SK-N-SH treated with all-trans-retinoic acid at 6 μM for 48 hours (cell line): ENCODE measurements at regions not wholly inside any gene's neighbourhood (a gene's known extent, or its start where the extent isn't known, plus 50 kb on each side); places are given as distances from the start of the nearest gene placed in this dataset.
"Not testable (repeated sequence)": the region's sequence is repeated elsewhere in the genome, so short reads cannot be mapped to it uniquely, and the experiment has no call there.

Experiments used
- ATAC-seq: fragments of 200-7000 bp; cut with Tn5 transposase; 3 replicates; pipeline ENCODE4 v1.9.1; 2020; ENCODE audit warnings: mild to moderate bottlenecking, moderate library complexity
- ARNTL ChIP-seq: fragments of 450-650 bp; formaldehyde crosslinking; IDR thresholded peaks from 2 replicates; pipeline ENCODE4 v1.5.0; 2020; ENCODE audit warnings: low read depth, mild to moderate bottlenecking, moderate library complexity, borderline replicate concordance
- BACH2 ChIP-seq: fragments of 250-450 bp; sonication (Bioruptor Pico); IDR thresholded peaks from 2 replicates; pipeline ENCODE4 v1.9.0; 2021; ENCODE audit warnings: mild to moderate bottlenecking, borderline replicate concordance
- CSDC2 ChIP-seq: fragments of 250-450 bp; sonication (Bioruptor Pico); IDR thresholded peaks from 2 replicates; pipeline ENCODE4 v1.5.0; 2020; ENCODE audit warnings: mild to moderate bottlenecking, moderate library complexity
- GLIS3 ChIP-seq: fragments of 250-450 bp; sonication (Bioruptor Pico); IDR thresholded peaks from 2 replicates; pipeline ENCODE4 v1.5.0; 2020; ENCODE audit warnings: mild to moderate bottlenecking, moderate library complexity
- ISL1 ChIP-seq: fragments of 250-450 bp; sonication (Bioruptor Pico); IDR thresholded peaks from 2 replicates; pipeline ENCODE4 v2.1.2; 2022; ENCODE audit warnings: mild to moderate bottlenecking, moderate library complexity
- OSR1 ChIP-seq: fragments of 250-450 bp; sonication (Bioruptor Pico); IDR thresholded peaks from 2 replicates; pipeline ENCODE4 v1.8.0; 2022; ENCODE audit warnings: moderate library complexity, mild to moderate bottlenecking, inconsistent platforms
- PPARA ChIP-seq: fragments of 250-450 bp; sonication (Bioruptor Pico); IDR thresholded peaks from 2 replicates; pipeline ENCODE4 v1.5.0; 2020; ENCODE audit warnings: mild to moderate bottlenecking, borderline replicate concordance
- RARB ChIP-seq: fragments of 250-450 bp; sonication (Bioruptor Pico); IDR thresholded peaks from 2 replicates; pipeline ENCODE4 v1.8.0; 2021; ENCODE audit warnings: mild to moderate bottlenecking, moderate library complexity
- SNAI2 ChIP-seq: fragments of 250-450 bp; sonication (Bioruptor Pico); IDR thresholded peaks from 2 replicates; pipeline ENCODE4 v1.5.0; 2020; ENCODE audit warnings: mild to moderate bottlenecking, moderate library complexity
- TCF4 ChIP-seq: fragments of 250-450 bp; sonication (Bioruptor Pico); IDR thresholded peaks from 2 replicates; pipeline ENCODE4 v1.8.0; 2021; ENCODE audit warnings: mild to moderate bottlenecking, moderate library complexity, borderline replicate concordance
- TOX ChIP-seq: fragments of 250-450 bp; sonication (Bioruptor Pico); IDR thresholded peaks from 2 replicates; pipeline ENCODE4 v1.8.0; 2021; ENCODE audit warnings: mild to moderate bottlenecking, moderate library complexity, borderline replicate concordance
- ZC3H10 ChIP-seq: fragments of 250-450 bp; sonication (Bioruptor Pico); IDR thresholded peaks from 2 replicates; pipeline ENCODE4 v1.5.1; 2021; ENCODE audit warnings: mild to moderate bottlenecking, moderate library complexity
- ZFP3 ChIP-seq: fragments of 250-450 bp; sonication (Bioruptor Pico); IDR thresholded peaks from 2 replicates; pipeline ENCODE4 v1.5.0; 2020; ENCODE audit warnings: mild to moderate bottlenecking, moderate library complexity
- ZFP30 ChIP-seq: fragments of 450-650 bp; formaldehyde crosslinking; IDR thresholded peaks from 2 replicates; pipeline ENCODE4 v1.5.0; 2022; ENCODE audit warnings: mild to moderate bottlenecking, moderate library complexity
- ZNF565 ChIP-seq: fragments of 450-650 bp; formaldehyde crosslinking; conservative IDR thresholded peaks from 2 replicates; pipeline ENCODE4 v1.5.0; 2020; ENCODE audit warnings: low read depth, mild to moderate bottlenecking, moderate library complexity
- ZNF70 ChIP-seq: fragments of 450-650 bp; formaldehyde crosslinking; IDR thresholded peaks from 2 replicates; pipeline ENCODE4 v1.5.0; 2020; ENCODE audit warnings: mild to moderate bottlenecking, moderate library complexity
- ZNF8 ChIP-seq: fragments of 450-650 bp; formaldehyde crosslinking; IDR thresholded peaks from 2 replicates; pipeline ENCODE4 v1.5.0; 2020; ENCODE audit warnings: mild to moderate bottlenecking, moderate library complexity
- TF ChIP-seq, protein P1 (sequence below): fragments of 250-450 bp; sonication (Bioruptor Pico); IDR thresholded peaks from 2 replicates; pipeline ENCODE4 v1.8.0; 2020; ENCODE audit warnings: mild to moderate bottlenecking, moderate library complexity, borderline replicate concordance
- TF ChIP-seq, protein P2 (sequence below): fragments of 250-450 bp; sonication (Bioruptor Pico); IDR thresholded peaks from 2 replicates; pipeline ENCODE4 v1.8.0; 2021; ENCODE audit warnings: low read depth, mild to moderate bottlenecking, moderate library complexity, borderline replicate concordance
- TF ChIP-seq, protein P3 (sequence below): fragments of 250-450 bp; sonication (Bioruptor Pico); IDR thresholded peaks from 2 replicates; pipeline ENCODE4 v1.5.1; 2021; ENCODE audit warnings: mild to moderate bottlenecking, moderate library complexity
- TF ChIP-seq, protein P4 (sequence below): fragments of 250-450 bp; sonication (Bioruptor Pico); IDR thresholded peaks from 2 replicates; pipeline ENCODE4 v1.5.0; 2020; ENCODE audit warnings: mild to moderate bottlenecking, moderate library complexity
- TF ChIP-seq, protein P5 (sequence below): fragments of 250-450 bp; sonication (Bioruptor Pico); IDR thresholded peaks from 2 replicates; pipeline ENCODE4 v1.5.1; 2020; ENCODE audit warnings: low read depth, mild to moderate bottlenecking, moderate library complexity

- ATAC-seq = no peak
- no peak for TF ChIP-seq TOX
- TF ChIP-seq, protein P1, sequence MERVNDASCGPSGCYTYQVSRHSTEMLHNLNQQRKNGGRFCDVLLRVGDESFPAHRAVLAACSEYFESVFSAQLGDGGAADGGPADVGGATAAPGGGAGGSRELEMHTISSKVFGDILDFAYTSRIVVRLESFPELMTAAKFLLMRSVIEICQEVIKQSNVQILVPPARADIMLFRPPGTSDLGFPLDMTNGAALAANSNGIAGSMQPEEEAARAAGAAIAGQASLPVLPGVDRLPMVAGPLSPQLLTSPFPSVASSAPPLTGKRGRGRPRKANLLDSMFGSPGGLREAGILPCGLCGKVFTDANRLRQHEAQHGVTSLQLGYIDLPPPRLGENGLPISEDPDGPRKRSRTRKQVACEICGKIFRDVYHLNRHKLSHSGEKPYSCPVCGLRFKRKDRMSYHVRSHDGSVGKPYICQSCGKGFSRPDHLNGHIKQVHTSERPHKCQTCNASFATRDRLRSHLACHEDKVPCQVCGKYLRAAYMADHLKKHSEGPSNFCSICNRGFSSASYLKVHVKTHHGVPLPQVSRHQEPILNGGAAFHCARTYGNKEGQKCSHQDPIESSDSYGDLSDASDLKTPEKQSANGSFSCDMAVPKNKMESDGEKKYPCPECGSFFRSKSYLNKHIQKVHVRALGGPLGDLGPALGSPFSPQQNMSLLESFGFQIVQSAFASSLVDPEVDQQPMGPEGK (CRISPR knock-in tag) = no peak
- TF ChIP-seq BACH2 (CRISPR knock-in tag) = no peak
- no peak for TF ChIP-seq CSDC2 (CRISPR knock-in tag)
- TF ChIP-seq ZC3H10 (CRISPR knock-in tag) = no peak
- no peak for TF ChIP-seq GLIS3 (CRISPR knock-in tag)
- TF ChIP-seq ZNF8 = no peak
- no peak for TF ChIP-seq ZFP3
- no peak for TF ChIP-seq PPARA
- no peak for TF ChIP-seq ARNTL (CRISPR knock-in tag)
- no peak for TF ChIP-seq OSR1 (CRISPR knock-in tag)
- TF ChIP-seq, protein P2, sequence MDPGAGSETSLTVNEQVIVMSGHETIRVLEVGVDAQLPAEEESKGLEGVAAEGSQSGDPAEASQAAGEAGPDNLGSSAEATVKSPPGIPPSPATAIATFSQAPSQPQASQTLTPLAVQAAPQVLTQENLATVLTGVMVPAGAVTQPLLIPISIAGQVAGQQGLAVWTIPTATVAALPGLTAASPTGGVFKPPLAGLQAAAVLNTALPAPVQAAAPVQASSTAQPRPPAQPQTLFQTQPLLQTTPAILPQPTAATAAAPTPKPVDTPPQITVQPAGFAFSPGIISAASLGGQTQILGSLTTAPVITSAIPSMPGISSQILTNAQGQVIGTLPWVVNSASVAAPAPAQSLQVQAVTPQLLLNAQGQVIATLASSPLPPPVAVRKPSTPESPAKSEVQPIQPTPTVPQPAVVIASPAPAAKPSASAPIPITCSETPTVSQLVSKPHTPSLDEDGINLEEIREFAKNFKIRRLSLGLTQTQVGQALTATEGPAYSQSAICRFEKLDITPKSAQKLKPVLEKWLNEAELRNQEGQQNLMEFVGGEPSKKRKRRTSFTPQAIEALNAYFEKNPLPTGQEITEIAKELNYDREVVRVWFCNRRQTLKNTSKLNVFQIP (CRISPR knock-in tag) = no peak
- TF ChIP-seq ZNF70 = no peak
- TF ChIP-seq, protein P3, sequence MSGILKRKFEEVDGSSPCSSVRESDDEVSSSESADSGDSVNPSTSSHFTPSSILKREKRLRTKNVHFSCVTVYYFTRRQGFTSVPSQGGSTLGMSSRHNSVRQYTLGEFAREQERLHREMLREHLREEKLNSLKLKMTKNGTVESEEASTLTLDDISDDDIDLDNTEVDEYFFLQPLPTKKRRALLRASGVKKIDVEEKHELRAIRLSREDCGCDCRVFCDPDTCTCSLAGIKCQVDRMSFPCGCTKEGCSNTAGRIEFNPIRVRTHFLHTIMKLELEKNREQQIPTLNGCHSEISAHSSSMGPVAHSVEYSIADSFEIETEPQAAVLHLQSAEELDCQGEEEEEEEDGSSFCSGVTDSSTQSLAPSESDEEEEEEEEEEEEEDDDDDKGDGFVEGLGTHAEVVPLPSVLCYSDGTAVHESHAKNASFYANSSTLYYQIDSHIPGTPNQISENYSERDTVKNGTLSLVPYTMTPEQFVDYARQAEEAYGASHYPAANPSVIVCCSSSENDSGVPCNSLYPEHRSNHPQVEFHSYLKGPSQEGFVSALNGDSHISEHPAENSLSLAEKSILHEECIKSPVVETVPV (CRISPR knock-in tag) = no peak
- no peak for TF ChIP-seq SNAI2
- no peak for TF ChIP-seq ISL1
- no peak for TF ChIP-seq ZFP30 (CRISPR knock-in tag)
Observed at GRCh38 chr6:112478036-112478435, 130.9 kb downstream of the RFPL4B start.

DNA sequence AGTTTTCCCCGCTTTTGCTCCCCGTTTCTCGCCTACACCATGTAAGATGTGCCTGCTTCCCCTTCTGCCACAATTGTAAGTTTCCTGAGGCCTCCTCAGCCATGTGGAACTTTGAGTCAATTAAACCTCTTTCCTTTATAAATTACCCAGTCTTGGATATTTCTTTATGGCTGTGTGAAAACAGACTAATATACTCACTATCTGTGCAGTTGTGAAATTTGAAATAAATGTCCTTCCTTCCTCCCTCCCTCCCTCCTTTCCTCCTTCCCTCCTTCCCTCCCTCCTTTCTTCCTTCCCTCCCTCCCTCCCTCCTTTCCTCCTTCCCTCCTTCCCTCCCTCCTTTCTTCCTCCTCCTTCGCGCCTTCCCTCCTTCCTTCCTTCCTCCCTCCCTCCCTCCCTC is 132.8 kb downstream of the RFPL4B start:
- not testable (repeated sequence) for ATAC-seq

DNA sequence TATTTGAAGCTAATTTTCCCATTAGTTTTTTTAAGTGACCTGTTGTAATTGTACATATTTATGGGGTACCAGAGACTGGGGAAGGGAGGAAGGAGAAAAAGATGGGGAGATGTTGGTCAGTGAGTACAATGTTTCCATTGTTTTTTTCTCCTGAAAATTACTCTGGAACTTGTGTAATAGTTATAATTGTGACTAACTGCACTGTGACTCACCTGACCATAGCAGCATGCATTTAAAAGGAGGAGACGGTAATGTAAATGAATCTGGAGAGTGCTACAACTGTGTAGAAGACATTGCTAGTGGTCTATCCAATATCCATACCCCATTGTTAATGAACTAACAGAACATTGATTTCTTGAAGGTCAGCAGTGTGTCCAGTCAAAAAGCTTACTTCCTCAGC is 133.4 kb downstream of the RFPL4B start:
- TF ChIP-seq, protein P1 (CRISPR knock-in tag) = no peak
- no peak for TF ChIP-seq GLIS3 (CRISPR knock-in tag)
- no peak for TF ChIP-seq OSR1 (CRISPR knock-in tag)
- TF ChIP-seq, protein P4, sequence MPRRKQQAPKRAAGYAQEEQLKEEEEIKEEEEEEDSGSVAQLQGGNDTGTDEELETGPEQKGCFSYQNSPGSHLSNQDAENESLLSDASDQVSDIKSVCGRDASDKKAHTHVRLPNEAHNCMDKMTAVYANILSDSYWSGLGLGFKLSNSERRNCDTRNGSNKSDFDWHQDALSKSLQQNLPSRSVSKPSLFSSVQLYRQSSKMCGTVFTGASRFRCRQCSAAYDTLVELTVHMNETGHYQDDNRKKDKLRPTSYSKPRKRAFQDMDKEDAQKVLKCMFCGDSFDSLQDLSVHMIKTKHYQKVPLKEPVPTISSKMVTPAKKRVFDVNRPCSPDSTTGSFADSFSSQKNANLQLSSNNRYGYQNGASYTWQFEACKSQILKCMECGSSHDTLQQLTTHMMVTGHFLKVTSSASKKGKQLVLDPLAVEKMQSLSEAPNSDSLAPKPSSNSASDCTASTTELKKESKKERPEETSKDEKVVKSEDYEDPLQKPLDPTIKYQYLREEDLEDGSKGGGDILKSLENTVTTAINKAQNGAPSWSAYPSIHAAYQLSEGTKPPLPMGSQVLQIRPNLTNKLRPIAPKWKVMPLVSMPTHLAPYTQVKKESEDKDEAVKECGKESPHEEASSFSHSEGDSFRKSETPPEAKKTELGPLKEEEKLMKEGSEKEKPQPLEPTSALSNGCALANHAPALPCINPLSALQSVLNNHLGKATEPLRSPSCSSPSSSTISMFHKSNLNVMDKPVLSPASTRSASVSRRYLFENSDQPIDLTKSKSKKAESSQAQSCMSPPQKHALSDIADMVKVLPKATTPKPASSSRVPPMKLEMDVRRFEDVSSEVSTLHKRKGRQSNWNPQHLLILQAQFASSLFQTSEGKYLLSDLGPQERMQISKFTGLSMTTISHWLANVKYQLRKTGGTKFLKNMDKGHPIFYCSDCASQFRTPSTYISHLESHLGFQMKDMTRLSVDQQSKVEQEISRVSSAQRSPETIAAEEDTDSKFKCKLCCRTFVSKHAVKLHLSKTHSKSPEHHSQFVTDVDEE = no peak
- TF ChIP-seq, protein P3 (CRISPR knock-in tag) = no peak
- no peak for TF ChIP-seq RARB (CRISPR knock-in tag)
- TF ChIP-seq ZFP30 (CRISPR knock-in tag) = no peak
- TF ChIP-seq, protein P2 (CRISPR knock-in tag) = no peak
- TF ChIP-seq ARNTL (CRISPR knock-in tag) = no peak
- no peak for TF ChIP-seq SNAI2
- TF ChIP-seq ZNF565 (CRISPR knock-in tag) = no peak
- TF ChIP-seq TCF4 (CRISPR knock-in tag) = no peak
- no peak for TF ChIP-seq BACH2 (CRISPR knock-in tag)
- no peak for TF ChIP-seq ZFP3
- TF ChIP-seq CSDC2 (CRISPR knock-in tag) = no peak
- no peak for TF ChIP-seq PPARA
- TF ChIP-seq ZNF70 = no peak
- TF ChIP-seq, protein P5, sequence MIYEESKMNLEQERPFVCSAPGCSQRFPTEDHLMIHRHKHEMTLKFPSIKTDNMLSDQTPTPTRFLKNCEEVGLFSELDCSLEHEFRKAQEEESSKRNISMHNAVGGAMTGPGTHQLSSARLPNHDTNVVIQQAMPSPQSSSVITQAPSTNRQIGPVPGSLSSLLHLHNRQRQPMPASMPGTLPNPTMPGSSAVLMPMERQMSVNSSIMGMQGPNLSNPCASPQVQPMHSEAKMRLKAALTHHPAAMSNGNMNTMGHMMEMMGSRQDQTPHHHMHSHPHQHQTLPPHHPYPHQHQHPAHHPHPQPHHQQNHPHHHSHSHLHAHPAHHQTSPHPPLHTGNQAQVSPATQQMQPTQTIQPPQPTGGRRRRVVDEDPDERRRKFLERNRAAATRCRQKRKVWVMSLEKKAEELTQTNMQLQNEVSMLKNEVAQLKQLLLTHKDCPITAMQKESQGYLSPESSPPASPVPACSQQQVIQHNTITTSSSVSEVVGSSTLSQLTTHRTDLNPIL (CRISPR knock-in tag) = no peak
- TF ChIP-seq ZNF8 = no peak
- no peak for ATAC-seq
